ENCODE measurements at regions not wholly inside any gene's neighbourhood (a gene's known extent, or its start where the extent isn't known, plus 50 kb on each side); places are given as distances from the start of the nearest gene placed in this dataset.
"Not testable (repeated sequence)": the region's sequence is repeated elsewhere in the genome, so short reads cannot be mapped to it uniquely, and the experiment has no call there.

GRCh38 chr15:38733331-38733730 lies 168.7 kb upstream of the RASGRP1 start:
- DNase-seq (ENCODE audit: low read depth), result peak; percentile 4

- no peak for DNase-seq (ENCODE audit: low read depth)
Observed at GRCh38 chr15:38740206-38740605, 175.6 kb upstream of the RASGRP1 start.

GRCh38 chr15:38743147-38743546 lies 178.5 kb upstream of the RASGRP1 start:
- no peak for DNase-seq (ENCODE audit: low read depth)

- peak; percentile 39 for DNase-seq (ENCODE audit: low read depth)
Observed at GRCh38 chr15:38745126-38745525, 180.5 kb upstream of the RASGRP1 start.

- DNase-seq (ENCODE audit: low read depth), result peak; percentile 50
Observed at GRCh38 chr15:38745626-38746025, 181.0 kb upstream of the RASGRP1 start.

- DNase-seq (ENCODE audit: low read depth), result peak; percentile 31
Observed at GRCh38 chr15:38746211-38746610, 181.6 kb upstream of the RASGRP1 start.

- DNase-seq (ENCODE audit: low read depth), result no peak
Observed at GRCh38 chr15:38748710-38749109, 184.1 kb upstream of the RASGRP1 start.

- peak; percentile 33 for DNase-seq (ENCODE audit: low read depth)
Observed at GRCh38 chr15:38750786-38751185, 186.2 kb upstream of the RASGRP1 start.

GRCh38 chr15:38755718-38756117 lies 191.1 kb upstream of the RASGRP1 start:
- DNase-seq (ENCODE audit: low read depth), result no peak

- DNase-seq (ENCODE audit: low read depth), result no peak
Observed at GRCh38 chr15:38756441-38756840, 191.8 kb upstream of the RASGRP1 start.

- peak; percentile 60 for DNase-seq (ENCODE audit: low read depth)
Observed at GRCh38 chr15:38758043-38758442, 193.4 kb upstream of the RASGRP1 start.

GRCh38 chr15:38761681-38762080 lies 197.1 kb upstream of the RASGRP1 start:
- no peak for DNase-seq (ENCODE audit: low read depth)

- DNase-seq (ENCODE audit: low read depth), result peak; percentile 29
Observed at GRCh38 chr15:38768970-38769369, 204.4 kb upstream of the RASGRP1 start.

GRCh38 chr15:38769492-38769891 lies 204.9 kb upstream of the RASGRP1 start:
- DNase-seq (ENCODE audit: low read depth), result no peak

GRCh38 chr15:38774076-38774475 lies 209.5 kb upstream of the RASGRP1 start:
- peak; percentile 50 for DNase-seq (ENCODE audit: low read depth)

- DNase-seq (ENCODE audit: low read depth), result no peak
Observed at GRCh38 chr15:38781196-38781595, 216.6 kb upstream of the RASGRP1 start.

GRCh38 chr15:38782156-38782555 lies 217.5 kb upstream of the RASGRP1 start:
- DNase-seq (ENCODE audit: low read depth), result no peak

- no peak for DNase-seq (ENCODE audit: low read depth)
Observed at GRCh38 chr15:38788918-38789317, 224.3 kb upstream of the RASGRP1 start.

- no peak for DNase-seq (ENCODE audit: low read depth)
Observed at GRCh38 chr15:38789566-38789965, 225.0 kb upstream of the RASGRP1 start.

GRCh38 chr15:38793206-38793810 lies 228.7 kb upstream of the RASGRP1 start:
- peak; percentile 21 for DNase-seq (ENCODE audit: low read depth)

- peak; percentile 66 for DNase-seq (ENCODE audit: low read depth)
Observed at GRCh38 chr15:38795471-38796245, 231.0 kb upstream of the RASGRP1 start.

GRCh38 chr15:38796589-38796988 lies 232.0 kb upstream of the RASGRP1 start:
- no peak for DNase-seq (ENCODE audit: low read depth)

- DNase-seq (ENCODE audit: low read depth), result not testable (repeated sequence)
Observed at GRCh38 chr15:38797506-38797905, 232.9 kb upstream of the RASGRP1 start.

Measured in M059J (cell line).